Endothelial cell (in vitro differentiated cells): ENCODE measurements at regions not wholly inside any gene's neighbourhood (a gene's known extent, or its start where the extent isn't known, plus 50 kb on each side); places are given as distances from the start of the nearest gene placed in this dataset.

Experiments used
- DNase-seq: peaks from one replicate; pipeline ENCODE4 v3.0.0; 2021; ENCODE audit warnings: low spot score
- H3K27ac Mint-ChIP-seq: one replicate; pipeline ENCODE4 v1.8.0; 2021; ENCODE audit warnings: mixed read lengths, inconsistent platforms; ENCODE audit not compliant: unreplicated experiment
- H3K27me3 Mint-ChIP-seq: one replicate; pipeline ENCODE4 v1.8.0; 2021; ENCODE audit warnings: mild to moderate bottlenecking, moderate library complexity, mixed read lengths, inconsistent platforms; ENCODE audit not compliant: unreplicated experiment
- H3K36me3 Mint-ChIP-seq: one replicate; pipeline ENCODE4 v1.8.0; 2021; ENCODE audit warnings: mild to moderate bottlenecking, low read depth, mixed read lengths, inconsistent platforms; ENCODE audit not compliant: unreplicated experiment
- H3K4me1 Mint-ChIP-seq: one replicate; pipeline ENCODE4 v1.8.0; 2021; ENCODE audit warnings: mild to moderate bottlenecking, mixed read lengths, inconsistent platforms; ENCODE audit not compliant: unreplicated experiment
- H3K4me3 Mint-ChIP-seq: one replicate; pipeline ENCODE4 v1.8.0; 2021; ENCODE audit warnings: mild to moderate bottlenecking, mixed read lengths, inconsistent platforms; ENCODE audit not compliant: unreplicated experiment
- H3K9me3 Mint-ChIP-seq: one replicate; pipeline ENCODE4 v1.8.0; 2021; ENCODE audit warnings: mixed read lengths, inconsistent platforms; ENCODE audit not compliant: unreplicated experiment
- TF ChIP-seq, protein P1 (sequence below): fragments of 200-600 bp; sonication (generic); IDR thresholded peaks from one replicate; pipeline ENCODE4 v1.5.0; 2021; ENCODE audit warnings: antibody characterized with exemption; ENCODE audit not compliant: unreplicated experiment

DNA sequence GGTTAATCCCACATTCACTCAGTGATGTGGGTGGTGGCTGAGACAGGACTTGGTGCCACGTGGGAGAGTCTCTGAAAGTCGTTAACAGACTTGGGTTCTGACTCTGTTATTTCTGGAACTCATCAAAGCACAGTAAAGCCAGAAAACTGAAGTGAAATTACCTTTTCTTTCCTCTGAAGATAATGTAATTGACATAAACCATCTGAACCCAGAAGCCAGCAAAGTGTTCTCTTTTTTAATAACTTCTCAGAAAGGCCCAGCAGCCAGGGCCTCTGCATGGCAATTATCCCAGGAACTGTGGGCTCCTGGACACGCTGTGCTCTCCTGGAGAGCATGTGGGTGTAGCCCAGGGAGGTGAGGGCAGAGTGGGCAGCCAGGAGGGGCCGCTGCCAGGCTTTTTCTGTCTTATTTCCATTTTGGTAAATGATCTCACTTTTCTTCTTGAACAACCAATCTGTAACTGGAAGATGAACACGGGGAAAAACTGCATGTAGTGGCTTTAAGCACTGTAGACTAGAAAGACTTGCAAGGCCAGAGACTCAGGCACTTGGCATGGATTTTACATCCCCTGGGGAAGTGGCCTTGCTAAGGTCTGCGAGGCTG, 444.1 kb upstream of the TMEM132C start:
- Mint-ChIP-seq H3K9me3 (peaks cover 79% of the 10 kb centered on the region), H3K27me3 (peaks cover 13% of the 10 kb centered on the region), H3K27ac (no peak overlapping the region), H3K4me1 (no peaks in the 10 kb centered on the region), H3K4me3 (no peak overlapping the region), H3K36me3 (peaks cover 10% of the 10 kb centered on the region)
- no peak for DNase-seq
- TF ChIP-seq, protein P1, sequence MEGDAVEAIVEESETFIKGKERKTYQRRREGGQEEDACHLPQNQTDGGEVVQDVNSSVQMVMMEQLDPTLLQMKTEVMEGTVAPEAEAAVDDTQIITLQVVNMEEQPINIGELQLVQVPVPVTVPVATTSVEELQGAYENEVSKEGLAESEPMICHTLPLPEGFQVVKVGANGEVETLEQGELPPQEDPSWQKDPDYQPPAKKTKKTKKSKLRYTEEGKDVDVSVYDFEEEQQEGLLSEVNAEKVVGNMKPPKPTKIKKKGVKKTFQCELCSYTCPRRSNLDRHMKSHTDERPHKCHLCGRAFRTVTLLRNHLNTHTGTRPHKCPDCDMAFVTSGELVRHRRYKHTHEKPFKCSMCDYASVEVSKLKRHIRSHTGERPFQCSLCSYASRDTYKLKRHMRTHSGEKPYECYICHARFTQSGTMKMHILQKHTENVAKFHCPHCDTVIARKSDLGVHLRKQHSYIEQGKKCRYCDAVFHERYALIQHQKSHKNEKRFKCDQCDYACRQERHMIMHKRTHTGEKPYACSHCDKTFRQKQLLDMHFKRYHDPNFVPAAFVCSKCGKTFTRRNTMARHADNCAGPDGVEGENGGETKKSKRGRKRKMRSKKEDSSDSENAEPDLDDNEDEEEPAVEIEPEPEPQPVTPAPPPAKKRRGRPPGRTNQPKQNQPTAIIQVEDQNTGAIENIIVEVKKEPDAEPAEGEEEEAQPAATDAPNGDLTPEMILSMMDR = no peak

DNA sequence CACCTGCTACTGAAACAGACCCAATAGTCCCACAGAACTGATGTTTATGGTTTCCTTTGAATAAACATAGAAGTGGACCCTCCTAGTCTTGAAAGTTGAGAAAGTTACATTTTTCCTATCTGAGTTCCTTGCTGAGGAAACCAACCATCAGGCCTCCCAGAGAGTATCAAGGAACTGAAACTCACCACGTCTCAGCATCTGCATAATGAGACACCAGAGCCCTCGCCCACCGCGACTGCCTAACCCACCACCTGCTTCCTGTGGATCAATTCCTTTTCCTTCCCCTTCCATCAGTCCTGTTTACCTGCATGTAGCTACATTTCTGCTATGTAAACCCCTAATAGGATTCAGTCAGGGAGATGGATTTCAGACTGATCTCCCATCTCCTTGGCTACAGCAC, 443.2 kb upstream of the TMEM132C start:
- DNase-seq = no peak
- Mint-ChIP-seq H3K27ac (no peak overlapping the region), H3K4me3 (no peak overlapping the region), H3K36me3 (peaks cover 10% of the 10 kb centered on the region), H3K4me1 (no peaks in the 10 kb centered on the region), H3K27me3 (peaks cover 17% of the 10 kb centered on the region), H3K9me3 (peaks cover 86% of the 10 kb centered on the region)
- TF ChIP-seq, protein P1 = no peak

DNA sequence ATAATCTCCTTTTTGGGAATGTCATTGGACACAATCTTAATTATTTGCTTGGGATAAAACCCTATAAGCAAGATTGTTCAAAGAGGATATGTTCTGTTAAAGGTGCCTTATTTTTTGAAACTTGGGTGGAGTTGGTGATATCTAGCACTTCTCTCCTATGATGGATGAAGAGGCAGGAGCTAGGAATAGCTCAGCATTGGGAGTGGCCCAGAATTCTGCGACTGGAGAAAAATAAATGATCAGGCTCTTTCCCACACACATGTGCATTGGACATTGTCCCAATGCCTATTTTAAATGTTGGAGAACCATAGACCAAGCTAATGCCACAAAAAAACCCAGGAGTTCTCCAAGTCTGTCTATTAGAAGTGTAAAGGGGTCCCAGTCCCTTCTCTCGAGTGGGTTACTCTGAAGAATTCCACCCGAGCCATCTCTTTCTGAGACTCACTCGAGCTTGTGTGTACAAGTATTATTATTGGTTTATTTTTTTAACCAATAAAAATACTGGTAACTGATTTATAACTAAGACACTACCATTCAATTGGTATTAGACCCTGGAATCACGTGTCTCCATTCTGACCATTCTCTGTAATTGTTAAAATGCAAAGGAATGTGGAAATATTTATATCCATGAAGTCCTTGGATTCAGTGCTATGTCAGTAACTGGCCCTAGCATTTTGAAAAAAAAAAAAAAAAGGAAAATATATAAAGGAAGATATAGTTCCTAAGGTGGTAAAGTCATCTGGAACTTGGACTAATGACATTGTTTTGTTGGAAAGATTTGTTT, 437.5 kb upstream of the TMEM132C start:
- TF ChIP-seq, protein P1 = no peak
- H3K9me3 Mint-ChIP-seq = peaks cover 55% of the 10 kb centered on the region
- no peak overlapping the region for H3K27ac Mint-ChIP-seq
- no peak overlapping the region for H3K4me3 Mint-ChIP-seq
- peaks cover 12% of the 10 kb centered on the region for H3K27me3 Mint-ChIP-seq
- no peak for DNase-seq
- H3K4me1 Mint-ChIP-seq = no peaks in the 10 kb centered on the region
- peaks cover 6% of the 10 kb centered on the region for H3K36me3 Mint-ChIP-seq

DNA sequence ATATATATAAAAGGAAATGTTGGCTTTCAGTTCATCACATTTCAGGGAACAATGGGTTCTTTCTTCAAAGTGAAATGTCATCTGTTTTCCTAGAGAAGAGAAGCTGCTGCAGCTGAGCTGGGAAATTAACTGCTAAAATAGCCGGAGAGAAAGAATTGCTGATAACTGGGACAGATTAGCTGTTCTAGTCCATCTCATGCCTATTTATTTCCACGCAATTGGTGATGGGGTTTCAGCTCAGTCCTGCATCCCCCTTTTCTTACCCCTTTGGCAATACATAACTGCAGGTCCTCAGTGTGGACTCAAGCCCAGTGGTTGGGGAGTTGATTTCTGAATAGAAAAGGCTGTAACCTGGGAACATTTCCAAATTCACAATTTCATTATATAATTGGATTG, 436.9 kb upstream of the TMEM132C start:
- TF ChIP-seq, protein P1 = no peak
- H3K4me3 Mint-ChIP-seq = no peak overlapping the region
- no peak for DNase-seq
- peaks cover 9% of the 10 kb centered on the region for H3K27me3 Mint-ChIP-seq
- no peaks in the 10 kb centered on the region for H3K4me1 Mint-ChIP-seq
- no peak overlapping the region for H3K27ac Mint-ChIP-seq
- H3K9me3 Mint-ChIP-seq = peaks cover 49% of the 10 kb centered on the region
- peaks cover 3% of the 10 kb centered on the region for H3K36me3 Mint-ChIP-seq

DNA sequence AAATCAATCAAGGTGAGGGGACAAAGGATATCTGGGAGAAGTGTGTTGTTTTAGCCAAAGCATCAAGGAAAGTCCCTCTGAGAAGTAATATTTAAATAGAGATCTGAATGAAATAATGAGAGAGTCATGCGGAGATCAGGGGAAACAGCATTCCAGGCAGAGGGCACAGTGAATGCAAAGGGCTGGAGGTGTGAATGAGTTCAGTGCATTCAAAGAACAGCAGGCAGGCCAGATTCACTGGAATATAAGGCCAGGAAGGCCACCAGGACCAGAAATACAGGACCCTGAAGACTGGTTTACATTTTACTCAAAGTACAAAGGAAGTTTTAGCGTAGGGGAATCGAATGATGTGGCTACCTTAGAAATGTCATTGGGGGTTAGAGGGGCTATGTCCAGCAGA, 436.2 kb upstream of the TMEM132C start:
- Mint-ChIP-seq H3K4me3 (no peak overlapping the region), H3K36me3 (no peaks in the 10 kb centered on the region), H3K9me3 (peaks cover 45% of the 10 kb centered on the region), H3K27me3 (peaks cover 9% of the 10 kb centered on the region), H3K4me1 (no peaks in the 10 kb centered on the region), H3K27ac (no peak overlapping the region)
- TF ChIP-seq, protein P1 = no peak
- DNase-seq = no peak
